HG02759 (cell line): ENCODE measurements at regions not wholly inside any gene's neighbourhood (a gene's known extent, or its start where the extent isn't known, plus 50 kb on each side); places are given as distances from the start of the nearest gene placed in this dataset.
"Not testable (repeated sequence)": the region's sequence is repeated elsewhere in the genome, so short reads cannot be mapped to it uniquely, and the experiment has no call there.

Experiments used
- ATAC-seq: cut with Tn5 transposase; IDR thresholded peaks from one replicate; pipeline ENCODE4 v1.9.1; 2021; ENCODE audit warnings: mild to moderate bottlenecking, moderate library complexity; ENCODE audit not compliant: unreplicated experiment

DNA sequence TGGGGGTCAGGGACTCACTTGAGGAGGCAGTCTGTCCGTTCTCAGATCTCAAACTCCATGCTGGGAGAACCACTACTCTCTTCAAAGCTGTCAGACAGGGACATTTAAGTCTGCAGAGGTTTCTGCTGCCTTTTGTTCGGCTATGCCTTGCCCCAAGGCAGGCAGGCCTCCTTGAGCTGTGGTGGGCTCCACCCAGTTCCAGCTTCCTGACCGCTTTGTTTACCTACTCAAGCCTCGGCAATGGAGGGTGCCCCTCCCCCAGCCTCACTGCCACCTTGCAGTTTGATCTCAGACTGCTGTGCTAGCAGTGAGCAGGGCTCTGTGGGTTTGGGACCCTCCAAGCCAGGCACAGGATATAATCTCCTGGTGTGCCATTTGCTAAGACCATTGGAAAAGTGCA lies 530.0 kb downstream of the LRRIQ3 start:
- not testable (repeated sequence) for ATAC-seq

DNA sequence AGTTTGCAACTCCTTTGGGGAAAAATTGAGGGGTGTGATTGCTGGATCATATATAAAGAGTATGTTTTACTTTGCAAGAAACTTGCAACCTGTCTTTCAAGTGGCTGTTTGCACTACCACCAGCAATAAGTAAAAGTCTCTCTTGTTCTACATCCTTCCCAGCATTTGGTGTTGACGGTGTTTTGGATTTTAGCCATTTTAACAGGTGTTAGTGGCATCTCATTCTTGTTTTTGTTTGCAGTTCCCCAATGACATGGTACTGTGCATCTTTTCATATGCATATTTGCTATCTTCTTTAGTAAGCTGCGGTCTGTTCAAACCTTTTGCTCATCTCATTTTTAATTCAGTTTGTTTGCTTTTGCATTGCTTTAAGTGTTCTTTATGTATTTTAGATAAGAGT lies 535.5 kb downstream of the LRRIQ3 start:
- ATAC-seq: no peak

DNA sequence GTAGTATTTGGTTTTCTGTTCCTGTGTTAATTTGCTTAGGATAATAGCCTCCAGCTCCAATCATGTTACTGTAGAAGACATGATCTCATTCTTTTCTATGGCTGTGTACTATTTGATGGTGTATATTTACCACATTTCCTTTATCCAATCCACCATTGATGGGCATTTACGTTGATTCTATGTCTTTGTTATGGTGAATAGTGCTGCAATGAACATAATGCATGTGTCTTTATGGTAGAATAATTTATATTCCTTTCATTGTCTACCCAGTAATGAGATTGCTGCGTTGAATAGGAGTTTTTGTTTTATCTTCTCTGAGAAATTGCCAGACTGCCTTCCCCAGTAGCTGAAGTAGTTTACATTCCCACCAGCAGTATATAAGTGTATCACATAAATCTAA lies 538.8 kb downstream of the LRRIQ3 start:
- no peak for ATAC-seq

DNA sequence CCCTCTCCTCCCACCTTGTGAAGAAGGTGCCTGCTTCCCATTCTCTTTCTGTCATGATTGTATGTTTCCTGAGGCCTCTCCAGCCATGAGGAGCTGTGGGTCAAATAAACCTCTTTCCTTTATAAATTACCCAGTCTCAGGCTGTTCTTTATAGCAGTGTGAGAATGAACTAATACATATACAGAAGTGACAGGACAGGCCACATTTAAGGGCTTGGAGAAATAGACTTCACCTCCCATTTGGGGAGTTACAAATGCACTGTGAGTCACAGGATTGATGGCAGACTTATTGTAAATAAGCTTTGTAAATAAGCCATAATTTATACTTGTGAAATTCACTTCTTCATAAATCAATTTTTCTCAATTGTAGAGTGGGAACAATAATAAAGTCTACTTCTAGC lies 543.3 kb downstream of the LRRIQ3 start:
- ATAC-seq: no peak

DNA sequence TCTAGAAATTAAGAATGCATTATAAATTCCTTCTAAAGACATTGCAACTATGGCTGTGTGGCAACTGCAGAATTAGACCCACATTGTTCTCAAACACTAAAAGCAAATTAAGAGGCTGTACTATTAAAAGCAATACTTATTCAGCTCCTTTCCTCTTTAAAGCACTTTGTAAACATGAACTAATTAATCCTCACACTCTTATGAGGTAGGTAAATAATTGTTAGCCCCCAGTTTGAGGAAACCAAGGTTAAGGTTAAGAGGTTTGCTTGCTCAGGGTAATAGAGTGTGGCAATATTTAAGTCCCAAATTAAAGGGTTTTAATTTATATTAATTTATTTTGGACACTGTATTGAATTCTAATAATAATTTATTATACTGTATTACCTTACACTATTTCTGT lies 553.8 kb downstream of the LRRIQ3 start:
- no peak for ATAC-seq

DNA sequence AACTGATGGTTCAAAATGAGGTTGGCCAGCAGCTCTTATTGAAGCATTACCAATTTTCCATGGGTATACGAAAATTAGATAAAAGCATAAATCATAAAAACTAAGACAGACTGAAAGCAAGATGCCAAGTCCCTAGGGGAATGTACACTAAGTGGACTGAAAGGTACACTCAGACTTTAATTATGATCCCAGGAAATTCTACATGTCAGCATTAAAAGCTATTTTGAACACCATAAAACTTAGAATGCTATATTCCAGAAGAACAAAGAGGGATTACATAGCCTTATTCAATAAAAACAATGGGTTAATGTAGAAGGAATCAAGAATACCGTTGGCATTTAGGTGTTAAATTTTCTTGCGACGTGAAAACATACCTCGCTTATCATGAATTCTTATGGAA lies 558.5 kb downstream of the LRRIQ3 start:
- ATAC-seq: no peak

DNA sequence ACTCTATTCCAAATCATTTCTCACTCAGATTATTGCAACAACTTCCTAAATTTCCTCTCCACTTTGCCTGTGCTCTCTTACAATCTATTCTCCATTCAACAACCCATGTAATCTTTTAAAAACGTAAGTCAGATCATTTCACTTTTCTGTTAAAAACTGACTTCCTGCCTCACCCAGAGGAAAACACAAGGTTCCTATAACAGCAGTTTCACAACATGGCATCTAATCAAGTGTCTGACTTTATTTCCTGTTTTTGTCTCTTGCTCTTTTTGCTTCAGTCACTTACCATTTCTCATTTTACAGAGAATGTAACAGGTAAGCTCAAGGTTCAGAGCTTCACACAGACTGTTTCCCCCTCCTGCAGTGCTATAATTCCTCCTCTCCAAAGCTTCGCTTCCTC lies 560.7 kb downstream of the LRRIQ3 start:
- no peak for ATAC-seq

DNA sequence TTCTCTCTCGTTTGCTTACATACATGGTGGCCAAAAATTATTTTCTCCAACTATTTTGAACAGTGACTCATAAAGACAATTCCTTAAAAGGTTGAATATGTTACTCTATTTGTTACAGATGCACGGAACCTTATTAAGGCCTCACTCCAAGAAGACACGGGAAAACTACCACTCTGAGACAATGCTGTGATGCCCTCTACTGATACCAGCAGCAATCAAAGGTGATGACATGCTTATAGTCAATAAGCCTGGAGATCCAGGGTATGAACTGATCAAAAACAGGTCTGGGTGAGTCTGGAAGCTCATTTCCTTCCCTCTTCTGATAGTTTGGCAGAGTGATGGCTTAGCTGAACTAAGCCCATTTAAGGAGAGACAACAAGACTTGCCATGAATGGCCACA lies 563.0 kb downstream of the LRRIQ3 start:
- ATAC-seq: no peak

DNA sequence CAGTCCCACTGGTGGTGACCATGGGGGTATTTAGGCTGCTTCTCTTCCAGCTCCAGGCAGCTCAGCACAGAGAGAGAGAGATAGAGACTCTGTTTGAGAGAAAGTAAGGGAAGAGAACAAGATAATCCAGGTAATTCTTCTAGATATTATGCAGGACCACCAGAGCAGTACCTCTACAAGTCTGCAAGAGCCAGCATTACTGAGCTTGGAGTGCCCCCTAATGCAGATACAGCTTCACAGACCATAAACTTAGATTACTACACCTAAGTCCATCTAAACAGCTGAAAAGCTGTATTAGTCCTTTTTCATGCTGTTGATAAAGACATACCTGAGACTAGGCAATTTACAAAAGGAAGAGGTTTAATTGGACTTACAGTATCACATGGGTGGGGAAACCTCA lies 570.3 kb downstream of the LRRIQ3 start:
- no peak for ATAC-seq

DNA sequence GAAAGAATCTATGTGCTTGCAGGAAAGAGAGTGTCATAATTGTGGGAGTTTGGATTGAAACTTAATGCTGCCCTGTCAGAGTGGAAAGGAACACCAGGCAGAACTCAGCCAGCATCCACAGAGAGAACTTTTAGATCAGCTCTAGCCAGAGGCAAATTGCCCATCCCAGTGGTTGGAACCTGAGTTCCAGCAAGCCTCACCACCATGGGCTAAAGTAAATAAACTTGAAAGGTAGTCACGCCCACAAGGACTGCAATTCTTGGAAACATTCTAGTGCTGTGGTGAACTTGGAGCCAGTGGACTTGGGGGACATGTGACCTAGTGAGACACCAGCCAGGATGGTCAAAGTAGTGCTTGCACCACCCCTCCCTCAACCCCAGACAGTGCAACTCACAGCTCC lies 571.6 kb downstream of the LRRIQ3 start:
- no peak for ATAC-seq

DNA sequence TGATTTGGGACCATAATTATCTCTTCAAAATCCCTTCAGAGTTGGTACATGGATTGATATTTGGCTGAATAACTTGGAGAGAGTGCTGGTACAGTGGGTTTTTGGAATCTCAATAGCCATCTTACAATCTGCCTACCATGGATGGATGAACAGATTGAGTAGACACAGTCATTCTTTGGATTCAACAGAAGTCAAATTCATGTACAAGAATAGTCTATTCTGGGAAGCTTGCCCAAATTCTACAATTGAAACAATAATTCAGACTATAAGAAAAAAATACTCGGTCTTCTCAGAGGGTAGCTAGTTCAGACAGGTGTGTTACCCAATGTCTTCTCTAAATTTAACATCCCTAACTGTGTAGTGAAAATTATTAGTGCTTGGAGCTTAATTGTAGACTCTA lies 574.0 kb downstream of the LRRIQ3 start:
- no peak for ATAC-seq

DNA sequence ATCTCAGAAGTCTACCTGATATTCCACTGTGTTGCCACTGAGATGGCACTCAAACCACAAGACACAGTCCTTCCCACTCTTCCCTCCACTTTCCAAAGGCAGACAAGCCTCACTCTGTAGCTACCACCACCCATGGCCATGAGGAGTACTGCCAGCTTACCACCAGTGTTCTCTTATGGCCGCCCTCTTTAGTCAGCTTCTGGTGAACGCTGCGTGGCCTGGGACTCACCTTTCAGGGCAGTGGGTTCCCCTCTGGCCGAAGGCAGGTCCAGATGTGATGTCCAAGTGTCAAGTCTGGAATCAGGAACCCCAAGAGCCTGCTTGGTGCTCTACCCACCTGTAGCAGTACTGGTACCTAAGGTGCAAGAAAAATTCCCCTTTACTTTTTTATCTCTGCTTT lies 580.8 kb downstream of the LRRIQ3 start:
- no peak for ATAC-seq

DNA sequence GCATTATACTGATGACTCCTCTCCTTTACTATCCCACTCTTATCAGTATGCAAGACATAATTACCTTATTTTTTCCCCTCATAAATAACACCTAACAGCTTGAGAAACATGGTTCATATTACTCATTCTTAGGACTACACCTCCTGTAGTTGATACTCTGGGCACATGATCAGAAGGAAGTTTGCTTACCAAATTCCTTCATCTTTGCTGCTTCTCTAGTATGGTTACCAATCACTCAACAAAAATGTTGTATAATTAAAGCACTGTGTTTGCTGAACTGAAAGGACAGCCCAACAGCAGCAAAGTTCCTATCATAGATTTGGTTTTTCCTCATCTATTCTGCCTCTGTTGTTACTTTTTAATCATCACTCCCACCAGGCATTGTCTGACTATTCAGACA lies 586.3 kb downstream of the LRRIQ3 start:
- ATAC-seq: no peak

DNA sequence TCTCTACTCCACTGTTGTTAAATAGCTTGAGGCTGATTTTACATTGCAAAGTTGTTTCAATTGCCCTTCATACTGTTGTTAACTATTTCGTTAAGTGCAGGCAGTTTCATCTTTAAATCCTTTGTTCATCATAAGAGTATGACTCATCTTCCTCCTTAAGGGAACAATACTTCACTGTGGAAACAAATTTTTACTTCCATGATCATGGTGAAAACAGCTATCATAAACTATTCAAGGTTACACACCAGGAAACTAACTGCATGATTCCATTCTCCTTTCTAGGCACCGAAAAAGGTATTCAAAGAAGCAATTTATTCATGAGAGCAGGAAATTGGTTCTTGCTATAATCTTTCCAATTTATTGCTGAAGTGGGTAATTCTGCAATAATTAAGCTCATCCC lies 593.2 kb downstream of the LRRIQ3 start:
- no peak for ATAC-seq

DNA sequence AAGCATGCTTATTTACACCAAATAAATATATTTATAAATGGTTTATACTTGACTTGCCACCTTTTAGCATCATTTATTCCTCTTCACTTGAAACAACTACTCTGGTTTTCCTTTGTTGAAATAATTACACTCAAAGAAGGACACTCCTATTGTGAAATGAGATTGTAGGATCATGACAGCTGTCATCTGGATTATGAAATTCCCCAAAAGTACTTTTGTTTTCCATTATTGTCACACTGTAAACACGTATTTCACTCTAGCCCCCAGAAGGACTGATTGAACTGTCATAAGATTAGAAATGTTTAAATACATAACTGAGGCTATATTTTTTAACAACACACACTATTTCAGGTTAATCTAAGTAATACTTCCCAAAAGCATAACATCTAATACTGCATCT lies 593.8 kb downstream of the LRRIQ3 start:
- no peak for ATAC-seq

DNA sequence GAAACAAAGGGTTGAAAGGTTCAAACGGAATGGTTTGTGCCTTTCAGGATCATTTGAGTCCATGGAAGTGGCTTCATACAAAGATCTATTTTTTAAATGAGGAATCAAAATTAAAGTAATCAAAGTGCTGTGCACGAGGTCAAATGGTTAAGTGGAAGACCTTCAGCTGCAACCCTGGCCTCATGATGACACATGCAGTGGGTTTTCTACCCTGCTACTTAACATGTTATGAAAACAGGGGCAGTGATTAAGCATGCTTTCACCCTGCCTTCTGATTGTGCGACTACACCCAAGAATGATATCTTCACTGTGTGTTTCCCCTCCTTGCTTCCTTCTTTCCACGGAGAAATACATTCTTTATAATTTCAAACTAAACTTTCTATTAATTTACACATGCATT lies 604.2 kb downstream of the LRRIQ3 start:
- ATAC-seq: no peak

DNA sequence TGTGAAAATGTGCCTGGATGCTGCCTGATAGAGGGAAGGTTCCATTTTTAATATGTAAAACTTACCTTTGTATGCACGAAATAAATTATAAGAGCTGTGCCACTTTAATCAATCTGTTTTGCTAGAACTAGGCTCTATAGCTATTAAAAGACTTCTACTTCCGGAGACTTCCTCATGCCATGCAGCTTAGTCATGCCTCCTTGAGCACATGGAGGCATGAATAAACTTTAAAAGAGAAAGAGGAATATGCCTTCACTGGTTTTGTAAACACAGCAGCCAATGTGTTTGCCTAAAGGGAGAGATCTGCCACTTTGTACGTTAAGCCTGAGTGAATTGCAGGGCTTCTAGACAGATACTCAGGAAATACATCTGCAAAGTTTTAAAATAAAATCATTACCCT lies 604.6 kb downstream of the LRRIQ3 start:
- ATAC-seq: no peak

DNA sequence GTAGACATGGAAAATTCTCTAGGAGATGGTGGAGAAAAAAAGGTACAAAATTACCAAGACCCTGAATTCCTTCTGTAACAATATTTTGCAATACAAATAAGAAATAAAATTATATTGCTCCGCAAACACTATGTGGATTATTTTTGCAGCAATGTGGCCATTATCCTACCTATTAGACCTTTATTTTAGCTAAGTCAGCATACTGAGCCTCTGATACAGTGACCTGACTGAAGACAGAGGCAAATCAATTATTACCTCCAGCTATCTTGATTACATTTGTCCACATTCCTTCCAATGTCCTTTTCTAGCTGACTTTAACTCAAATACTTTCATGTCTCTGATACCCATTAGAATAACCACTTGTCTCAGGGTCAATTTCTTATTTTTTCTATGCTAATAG lies 610.9 kb downstream of the LRRIQ3 start:
- no peak for ATAC-seq

DNA sequence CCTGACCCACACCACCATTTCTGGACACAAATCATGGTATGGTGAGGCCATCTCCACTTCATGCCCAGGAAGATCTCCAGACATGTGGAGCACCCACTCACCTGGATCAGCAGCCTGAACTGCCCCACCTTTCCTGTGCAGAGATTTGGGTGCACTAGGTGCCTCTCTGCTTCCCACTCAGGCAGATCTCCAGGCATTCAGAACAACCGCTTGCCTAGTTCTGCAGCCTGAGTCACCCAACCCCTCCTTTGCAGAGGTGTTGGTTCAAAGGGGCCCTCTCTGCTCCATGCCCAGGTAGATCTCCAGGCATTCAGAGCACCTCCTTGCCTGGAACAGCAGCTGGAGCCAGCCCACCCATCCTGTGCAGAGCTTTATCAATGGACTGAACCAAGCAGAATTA lies 620.8 kb downstream of the LRRIQ3 start:
- no peak for ATAC-seq

DNA sequence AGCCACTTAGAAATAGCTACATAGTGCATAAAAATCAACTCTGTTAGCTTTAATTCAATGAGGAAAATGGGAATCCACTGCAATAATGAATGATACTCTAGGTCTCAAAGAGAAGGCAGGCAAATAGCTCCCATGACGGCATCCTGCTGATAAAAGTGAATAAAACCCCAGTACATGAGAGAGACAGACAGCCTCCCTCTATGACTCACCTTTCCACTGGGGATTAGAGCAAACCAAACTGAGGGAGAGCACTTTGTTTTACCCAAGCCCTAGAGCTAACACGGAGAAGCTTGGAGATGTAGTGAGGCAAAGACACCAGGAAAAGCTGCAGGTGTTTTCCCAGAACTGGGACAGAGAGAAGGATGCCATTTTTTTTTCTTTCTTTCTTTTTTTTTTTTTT lies 621.9 kb downstream of the LRRIQ3 start:
- no peak for ATAC-seq

DNA sequence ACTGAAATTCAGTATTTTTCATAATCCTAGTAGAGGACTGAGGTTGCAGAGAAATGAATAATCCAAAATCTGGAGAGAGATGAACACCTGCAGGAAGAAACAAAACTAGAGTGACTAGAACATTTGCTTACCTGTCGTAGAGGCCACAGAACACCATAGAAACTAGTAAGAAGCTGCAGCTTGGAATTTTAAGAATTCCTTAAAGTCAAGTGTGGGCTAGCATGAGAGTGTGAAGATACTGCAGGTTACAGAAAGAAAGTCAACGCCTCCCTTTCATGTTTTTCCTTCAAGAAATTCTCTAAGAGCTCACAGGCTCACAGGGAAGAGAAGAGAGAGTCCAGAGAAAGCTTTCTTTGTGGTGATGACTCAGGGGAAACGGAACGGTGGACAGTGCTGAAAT lies 633.7 kb downstream of the LRRIQ3 start:
- no peak for ATAC-seq

DNA sequence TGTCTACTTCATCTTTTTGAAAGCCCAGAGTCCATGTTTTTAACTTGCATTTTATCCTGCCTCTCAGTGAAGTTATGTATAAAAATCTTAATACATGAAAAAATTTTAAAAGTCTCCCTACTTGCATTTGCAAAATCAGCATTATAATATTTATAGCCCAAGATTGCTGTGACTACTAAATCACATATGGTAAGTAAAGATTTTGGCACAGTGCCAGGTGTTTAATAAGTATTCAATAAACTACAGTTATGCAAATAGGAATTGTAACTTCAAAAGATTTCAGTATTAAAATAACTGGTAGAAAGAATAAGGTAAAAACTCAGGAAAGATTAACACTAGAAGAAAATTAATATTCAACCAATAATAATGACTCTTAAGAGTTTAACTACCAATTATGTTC lies 641.7 kb downstream of the LRRIQ3 start:
- ATAC-seq: no peak

DNA sequence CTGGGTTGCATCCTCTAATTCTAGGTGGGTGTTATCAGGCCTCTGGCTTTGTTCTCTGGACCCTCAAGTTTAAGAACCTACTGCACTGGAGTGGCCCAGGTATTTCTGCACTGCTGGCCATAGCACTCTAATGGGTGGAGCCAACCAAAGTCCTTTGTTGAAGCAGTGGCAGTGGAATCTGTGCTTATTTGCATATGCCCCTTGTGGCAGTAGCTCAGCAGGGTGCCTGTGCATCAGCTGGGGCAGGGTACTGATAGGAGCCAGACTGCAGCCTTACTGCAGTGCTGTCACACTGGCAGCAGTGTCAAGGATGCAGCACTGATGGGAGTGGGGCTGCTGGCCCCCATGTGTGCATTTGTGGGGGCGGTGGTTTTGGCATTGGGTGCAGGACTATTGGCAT lies 660.6 kb downstream of the LRRIQ3 start:
- ATAC-seq: no peak

DNA sequence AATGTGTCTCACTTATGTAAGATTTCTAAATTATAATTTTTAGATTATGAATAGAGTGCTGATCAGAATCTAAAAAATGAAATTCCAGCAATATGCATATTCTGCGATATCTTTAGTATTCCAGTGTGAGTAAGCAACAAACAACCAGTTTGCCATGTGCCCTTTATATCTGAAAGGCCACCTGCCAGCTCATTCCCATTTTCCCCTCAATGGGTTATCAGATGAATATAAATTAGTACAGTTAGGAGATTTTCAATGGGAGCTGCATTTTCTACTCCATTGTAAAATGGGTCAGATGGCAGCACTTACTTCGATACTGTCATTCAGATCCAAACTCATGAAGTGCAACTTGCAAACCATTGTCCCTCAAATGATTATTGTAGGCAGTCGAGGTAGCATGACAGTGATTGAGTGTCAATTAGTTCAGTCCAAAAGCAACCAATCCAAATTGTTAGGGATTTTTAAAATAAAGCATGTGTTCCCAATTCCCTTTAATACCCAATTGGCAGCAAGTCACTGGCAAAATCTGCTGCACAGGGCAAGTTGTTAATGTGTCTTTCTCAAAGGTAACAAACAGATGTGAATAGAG lies 680.3 kb downstream of the LRRIQ3 start:
- ATAC-seq: no peak
